ENCODE measurements at regions not wholly inside any gene's neighbourhood (a gene's known extent, or its start where the extent isn't known, plus 50 kb on each side); places are given as distances from the start of the nearest gene placed in this dataset.

DNA sequence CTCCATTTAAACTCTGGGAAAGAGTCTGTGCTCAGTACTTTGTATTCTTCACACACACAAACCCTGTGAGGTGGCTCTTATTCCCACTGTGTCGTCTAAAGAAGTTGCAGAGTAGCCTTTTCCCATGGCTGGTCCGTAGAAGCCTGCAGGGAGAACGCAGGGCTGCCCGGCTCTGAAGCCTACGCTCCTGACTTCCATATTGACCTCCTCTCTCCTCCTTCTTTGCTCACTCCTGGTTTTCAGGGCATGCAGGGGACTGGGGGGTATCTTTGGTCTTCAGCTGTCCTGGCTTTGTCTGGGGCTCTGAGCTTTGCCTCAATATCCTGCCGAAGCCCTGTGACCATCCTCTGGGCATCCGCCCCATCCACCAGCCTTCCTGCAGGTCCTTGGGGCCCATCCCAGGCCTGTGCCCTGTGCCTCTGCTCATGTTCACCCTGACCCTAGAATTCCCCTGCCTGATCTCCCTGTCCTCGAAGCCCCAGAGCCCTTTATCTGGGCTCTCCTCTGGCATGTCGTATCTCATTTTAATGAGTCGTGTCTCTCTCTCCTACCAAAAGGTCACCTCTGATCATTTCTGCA is 83.8 kb upstream of the FSTL4 start:
- no peak overlapping the region for H3K4me3 ChIP-seq (ENCODE audit: severe bottlenecking)
- no peaks in the 10 kb centered on the region for H3K27me3 ChIP-seq (ENCODE audit: insufficient read depth, poor library complexity, severe bottlenecking)
- ATAC-seq (ENCODE audit: low read depth) (no peak), DNase-seq (ENCODE audit: low spot score) (no peak)
- no peaks in the 10 kb centered on the region for H3K9me3 ChIP-seq (ENCODE audit: severe bottlenecking)
- no peaks in the 10 kb centered on the region for H3K36me3 ChIP-seq (ENCODE audit: low read depth)
- TF ChIP-seq, protein P1, sequence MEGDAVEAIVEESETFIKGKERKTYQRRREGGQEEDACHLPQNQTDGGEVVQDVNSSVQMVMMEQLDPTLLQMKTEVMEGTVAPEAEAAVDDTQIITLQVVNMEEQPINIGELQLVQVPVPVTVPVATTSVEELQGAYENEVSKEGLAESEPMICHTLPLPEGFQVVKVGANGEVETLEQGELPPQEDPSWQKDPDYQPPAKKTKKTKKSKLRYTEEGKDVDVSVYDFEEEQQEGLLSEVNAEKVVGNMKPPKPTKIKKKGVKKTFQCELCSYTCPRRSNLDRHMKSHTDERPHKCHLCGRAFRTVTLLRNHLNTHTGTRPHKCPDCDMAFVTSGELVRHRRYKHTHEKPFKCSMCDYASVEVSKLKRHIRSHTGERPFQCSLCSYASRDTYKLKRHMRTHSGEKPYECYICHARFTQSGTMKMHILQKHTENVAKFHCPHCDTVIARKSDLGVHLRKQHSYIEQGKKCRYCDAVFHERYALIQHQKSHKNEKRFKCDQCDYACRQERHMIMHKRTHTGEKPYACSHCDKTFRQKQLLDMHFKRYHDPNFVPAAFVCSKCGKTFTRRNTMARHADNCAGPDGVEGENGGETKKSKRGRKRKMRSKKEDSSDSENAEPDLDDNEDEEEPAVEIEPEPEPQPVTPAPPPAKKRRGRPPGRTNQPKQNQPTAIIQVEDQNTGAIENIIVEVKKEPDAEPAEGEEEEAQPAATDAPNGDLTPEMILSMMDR (IDR thresholded peaks at IDR 0.05; ENCODE audit: poor library complexity, severe bottlenecking) = no peak
- H3K27ac ChIP-seq (ENCODE audit: poor library complexity, severe bottlenecking) = no peak overlapping the region
- H3K4me1 ChIP-seq (ENCODE audit: insufficient read depth, poor library complexity, severe bottlenecking) = no peaks in the 10 kb centered on the region

DNA sequence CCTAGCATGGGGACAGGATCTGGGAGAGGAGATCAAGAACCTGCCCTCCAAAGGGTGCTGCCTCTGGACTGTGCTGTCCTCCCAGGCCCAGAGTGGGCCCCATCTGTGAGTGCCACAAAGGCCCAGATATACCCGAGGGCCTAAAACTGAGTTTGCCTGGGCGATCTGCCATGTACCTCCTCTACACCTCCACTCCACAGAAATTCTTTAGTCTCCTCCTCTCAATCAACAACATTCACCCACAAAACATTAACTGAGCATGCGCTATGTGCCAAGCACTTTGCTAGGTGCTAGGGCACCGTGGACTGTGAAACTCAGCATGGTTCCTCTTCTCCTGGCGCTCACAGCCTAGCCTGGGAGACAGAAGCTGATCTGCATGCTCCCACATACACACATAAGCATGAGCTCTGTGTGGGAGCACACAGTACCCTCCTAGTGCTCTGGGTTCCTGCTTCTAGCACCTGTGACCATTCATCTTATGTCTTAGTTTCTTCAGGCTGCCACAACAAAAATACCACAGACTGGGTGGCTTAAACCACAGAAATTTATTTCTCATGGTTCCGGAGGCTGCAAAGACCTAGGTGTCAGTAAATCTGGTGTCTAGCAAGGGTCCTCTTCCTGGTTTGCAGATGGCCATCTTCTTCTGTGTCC is 82.0 kb upstream of the FSTL4 start:
- TF ChIP-seq, protein P1 (IDR thresholded peaks at IDR 0.05; ENCODE audit: poor library complexity, severe bottlenecking) = no peak
- DNase-seq (ENCODE audit: low spot score) (no peak), ATAC-seq (ENCODE audit: low read depth) (no peak; the same call in 2 of the 3 replicates)
- Histone ChIP-seq H3K4me3 (ENCODE audit: severe bottlenecking) (no peak overlapping the region), H3K36me3 (ENCODE audit: low read depth) (no peaks in the 10 kb centered on the region), H3K4me1 (ENCODE audit: insufficient read depth, poor library complexity, severe bottlenecking) (no peaks in the 10 kb centered on the region), H3K27me3 (ENCODE audit: insufficient read depth, poor library complexity, severe bottlenecking) (no peaks in the 10 kb centered on the region), H3K9me3 (ENCODE audit: severe bottlenecking) (no peaks in the 10 kb centered on the region), H3K27ac (ENCODE audit: poor library complexity, severe bottlenecking) (no peak overlapping the region)

DNA sequence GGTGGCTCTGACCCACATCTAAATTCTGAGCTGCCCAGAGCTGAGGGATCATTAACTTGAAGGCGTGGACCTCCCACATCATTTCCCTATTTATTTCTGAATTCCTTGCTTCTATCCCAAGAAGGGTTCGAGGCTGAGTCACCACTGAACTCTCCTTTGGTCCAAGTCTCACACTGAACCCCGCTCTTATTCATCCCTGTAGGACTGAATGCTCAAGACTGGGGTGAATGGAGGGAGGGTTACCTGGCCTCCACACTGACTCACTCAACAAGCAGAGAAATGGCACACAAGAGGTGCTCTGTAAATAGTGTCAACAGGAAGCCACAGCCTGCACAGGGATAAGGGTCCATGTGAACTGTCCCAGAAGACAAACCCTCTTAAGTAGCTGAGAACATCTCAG is 79.1 kb upstream of the FSTL4 start:
- Histone ChIP-seq H3K9me3 (ENCODE audit: severe bottlenecking) (no peaks in the 10 kb centered on the region), H3K4me1 (ENCODE audit: insufficient read depth, poor library complexity, severe bottlenecking) (no peaks in the 10 kb centered on the region), H3K27ac (ENCODE audit: poor library complexity, severe bottlenecking) (no peak overlapping the region), H3K36me3 (ENCODE audit: low read depth) (no peaks in the 10 kb centered on the region), H3K27me3 (ENCODE audit: insufficient read depth, poor library complexity, severe bottlenecking) (no peaks in the 10 kb centered on the region), H3K4me3 (ENCODE audit: severe bottlenecking) (no peak overlapping the region)
- TF ChIP-seq, protein P1 (IDR thresholded peaks at IDR 0.05; ENCODE audit: poor library complexity, severe bottlenecking) = no peak
- DNase-seq (ENCODE audit: low spot score) (no peak), ATAC-seq (ENCODE audit: low read depth) (peak; percentile 75)

DNA sequence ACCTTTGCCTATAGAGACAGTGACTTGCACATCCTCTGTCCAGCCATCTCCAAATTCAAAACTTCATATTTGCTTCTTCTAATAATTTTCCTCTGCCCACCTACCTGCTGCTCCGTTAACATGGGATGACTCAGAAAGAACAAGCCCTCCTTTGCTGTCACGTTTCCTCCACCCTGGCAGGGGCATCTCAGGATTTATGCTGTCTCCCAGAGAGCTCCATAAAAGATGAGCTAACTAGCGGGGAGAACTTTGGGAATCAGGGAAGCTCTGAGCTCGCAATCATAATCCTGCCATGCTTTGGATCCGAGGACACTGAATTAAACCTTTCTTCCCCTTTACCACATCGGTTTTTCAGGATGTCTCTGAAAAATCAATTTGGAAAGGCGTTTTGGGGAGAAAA is 78.4 kb upstream of the FSTL4 start:
- H3K27me3 ChIP-seq (ENCODE audit: insufficient read depth, poor library complexity, severe bottlenecking) = no peaks in the 10 kb centered on the region
- no peaks in the 10 kb centered on the region for H3K36me3 ChIP-seq (ENCODE audit: low read depth)
- TF ChIP-seq, protein P1 (IDR thresholded peaks at IDR 0.05; ENCODE audit: poor library complexity, severe bottlenecking) = no peak
- no peak for DNase-seq (ENCODE audit: low spot score)
- H3K4me1 ChIP-seq (ENCODE audit: insufficient read depth, poor library complexity, severe bottlenecking) = no peaks in the 10 kb centered on the region
- H3K9me3 ChIP-seq (ENCODE audit: severe bottlenecking) = no peaks in the 10 kb centered on the region
- no peak overlapping the region for H3K4me3 ChIP-seq (ENCODE audit: severe bottlenecking)
- ATAC-seq (ENCODE audit: low read depth) = no peak
- no peak overlapping the region for H3K27ac ChIP-seq (ENCODE audit: poor library complexity, severe bottlenecking)

DNA sequence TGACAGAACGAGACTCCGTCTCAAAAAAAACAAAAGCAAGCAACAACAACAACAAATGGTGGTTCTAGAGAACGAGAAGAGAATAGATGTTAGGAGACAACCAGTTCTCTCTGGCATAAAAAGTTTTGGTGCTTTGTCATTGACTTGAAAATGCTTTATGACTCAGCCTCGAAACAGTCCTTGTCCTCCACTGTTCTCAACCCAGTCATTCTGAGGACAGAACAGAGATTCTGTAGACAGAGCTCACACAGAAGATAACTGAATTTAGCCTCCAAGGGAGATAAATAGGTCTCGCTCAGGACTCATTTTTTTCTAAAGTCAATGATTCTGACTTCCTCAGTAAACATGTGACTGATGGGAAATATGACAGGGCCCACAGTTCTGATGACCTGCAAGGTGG is 76.0 kb upstream of the FSTL4 start:
- Histone ChIP-seq H3K4me3 (ENCODE audit: severe bottlenecking) (no peak overlapping the region), H3K9me3 (ENCODE audit: severe bottlenecking) (no peaks in the 10 kb centered on the region), H3K36me3 (ENCODE audit: low read depth) (no peaks in the 10 kb centered on the region), H3K27me3 (ENCODE audit: insufficient read depth, poor library complexity, severe bottlenecking) (no peaks in the 10 kb centered on the region), H3K4me1 (ENCODE audit: insufficient read depth, poor library complexity, severe bottlenecking) (no peaks in the 10 kb centered on the region), H3K27ac (ENCODE audit: poor library complexity, severe bottlenecking) (no peak overlapping the region)
- TF ChIP-seq, protein P1 (IDR thresholded peaks at IDR 0.05; ENCODE audit: poor library complexity, severe bottlenecking) = no peak
- DNase-seq (ENCODE audit: low spot score) (no peak), ATAC-seq (ENCODE audit: low read depth) (no peak)

All from RWPE2 (cell line).